Stomach smooth muscle (tissue), 2 donors: ENCODE measurements at regions not wholly inside any gene's neighbourhood (a gene's known extent, or its start where the extent isn't known, plus 50 kb on each side); places are given as distances from the start of the nearest gene placed in this dataset.

ENCODE experiments used
- H3K27ac ChIP-seq: one replicate; pipeline ENCODE4 v1.7.0; 2013; ENCODE audit warnings: mild to moderate bottlenecking, low read length, inconsistent platforms
- H3K27me3 ChIP-seq, 2 donors: one replicate each; pipeline ENCODE4 v1.7.0; 2013; ENCODE audit warnings: low read length in 2 of 2; ENCODE audit not compliant: insufficient read depth in 2 of 2, control insufficient read depth in 1 of 2
- H3K36me3 ChIP-seq, 2 donors: one replicate each; pipeline ENCODE4 v1.7.0; 2013; ENCODE audit warnings: low read length in 2 of 2; ENCODE audit not compliant: control insufficient read depth in 2 of 2, insufficient read depth in 2 of 2
- H3K4me1 ChIP-seq: one replicate; pipeline ENCODE4 v1.7.0; 2013; ENCODE audit warnings: low read length; ENCODE audit not compliant: control insufficient read depth, insufficient read depth
- H3K4me3 ChIP-seq, 2 donors: one replicate each; pipeline ENCODE4 v1.7.0; 2013; ENCODE audit warnings: low read length in 2 of 2
- H3K9ac ChIP-seq, 2 donors: one replicate each; pipeline ENCODE4 v1.7.0; 2013; ENCODE audit warnings: low read length in 2 of 2, mild to moderate bottlenecking in 1 of 2
- H3K9me3 ChIP-seq, 2 donors: one replicate each; pipeline ENCODE4 v1.7.0; 2013; ENCODE audit warnings: low read length in 2 of 2; ENCODE audit not compliant: control insufficient read depth in 2 of 2
- donor health status: healthy.
- donor health status: Pancreatic carcinoma.

- H3K27ac ChIP-seq, result no peak overlapping the region
- H3K27me3 ChIP-seq, result no peaks in the 10 kb centered on the region
- H3K4me1 ChIP-seq, result peaks cover 3% of the 10 kb centered on the region
- H3K9me3 ChIP-seq, result no peaks in the 10 kb centered on the region
- no peaks in the 10 kb centered on the region for H3K36me3 ChIP-seq
- no peak overlapping the region for H3K9ac ChIP-seq
- no peak overlapping the region for H3K4me3 ChIP-seq
Measured at GRCh38 chr1:112040891-112041740, 51.6 kb upstream of the KCND3 start.

GRCh38 chr1:112043901-112044300 lies 54.4 kb upstream of the KCND3 start:
- H3K27me3 ChIP-seq, result no peaks in the 10 kb centered on the region
- no peaks in the 10 kb centered on the region for H3K9me3 ChIP-seq
- peaks cover 3% of the 10 kb centered on the region for H3K4me1 ChIP-seq
- no peak overlapping the region for H3K27ac ChIP-seq
- no peak overlapping the region for H3K4me3 ChIP-seq
- H3K9ac ChIP-seq, result no peak overlapping the region
- H3K36me3 ChIP-seq, result no peaks in the 10 kb centered on the region

- Histone ChIP-seq H3K4me1 (peaks cover 3% of the 10 kb centered on the region), H3K36me3 (no peaks in the 10 kb centered on the region), H3K9ac (no peak overlapping the region), H3K4me3 (no peak overlapping the region), H3K9me3 (no peaks in the 10 kb centered on the region), H3K27me3 (no peaks in the 10 kb centered on the region), H3K27ac (no peak overlapping the region)
Measured at GRCh38 chr1:112044745-112045144, 55.3 kb upstream of the KCND3 start.

GRCh38 chr1:112046630-112047029 lies 57.2 kb upstream of the KCND3 start:
- Histone ChIP-seq H3K27me3 (no peaks in the 10 kb centered on the region), H3K4me1 (no peaks in the 10 kb centered on the region), H3K36me3 (no peaks in the 10 kb centered on the region), H3K27ac (no peak overlapping the region), H3K9me3 (no peaks in the 10 kb centered on the region), H3K9ac (no peak overlapping the region), H3K4me3 (no peak overlapping the region)

GRCh38 chr1:112048421-112048820 lies 59.0 kb upstream of the KCND3 start:
- Histone ChIP-seq H3K27ac (no peak overlapping the region), H3K9me3 (no peaks in the 10 kb centered on the region), H3K4me3 (no peak overlapping the region), H3K27me3 (no peaks in the 10 kb centered on the region), H3K4me1 (no peaks in the 10 kb centered on the region), H3K36me3 (no peaks in the 10 kb centered on the region), H3K9ac (no peak overlapping the region)

- Histone ChIP-seq H3K9me3 (no peaks in the 10 kb centered on the region), H3K36me3 (no peaks in the 10 kb centered on the region), H3K27me3 (no peaks in the 10 kb centered on the region), H3K27ac (no peak overlapping the region), H3K9ac (no peak overlapping the region), H3K4me1 (no peaks in the 10 kb centered on the region), H3K4me3 (no peak overlapping the region)
Measured at GRCh38 chr1:112054510-112054909, 65.0 kb upstream of the KCND3 start.

- Histone ChIP-seq H3K27ac (no peak overlapping the region), H3K4me3 (no peak overlapping the region), H3K36me3 (no peaks in the 10 kb centered on the region), H3K4me1 (no peaks in the 10 kb centered on the region), H3K9ac (no peak overlapping the region), H3K27me3 (no peaks in the 10 kb centered on the region), H3K9me3 (no peaks in the 10 kb centered on the region)
Measured at GRCh38 chr1:112056354-112056753, 66.9 kb upstream of the KCND3 start.

- H3K9me3 ChIP-seq, result no peaks in the 10 kb centered on the region
- H3K27me3 ChIP-seq, result no peaks in the 10 kb centered on the region
- H3K4me1 ChIP-seq, result no peaks in the 10 kb centered on the region
- H3K4me3 ChIP-seq, result no peak overlapping the region
- H3K27ac ChIP-seq, result no peak overlapping the region
- H3K9ac ChIP-seq, result no peak overlapping the region
- no peaks in the 10 kb centered on the region for H3K36me3 ChIP-seq
Measured at GRCh38 chr1:112057736-112058135, 68.3 kb upstream of the KCND3 start.

- Histone ChIP-seq H3K9me3 (no peaks in the 10 kb centered on the region), H3K4me3 (no peak overlapping the region), H3K36me3 (no peaks in the 10 kb centered on the region), H3K4me1 (no peaks in the 10 kb centered on the region), H3K9ac (no peak overlapping the region), H3K27me3 (no peaks in the 10 kb centered on the region), H3K27ac (no peak overlapping the region)
Measured at GRCh38 chr1:112058815-112059450, 69.5 kb upstream of the KCND3 start.

- Histone ChIP-seq H3K27me3 (no peaks in the 10 kb centered on the region), H3K9ac (no peak overlapping the region), H3K4me1 (no peaks in the 10 kb centered on the region), H3K9me3 (no peaks in the 10 kb centered on the region), H3K27ac (no peak overlapping the region), H3K36me3 (no peaks in the 10 kb centered on the region), H3K4me3 (no peak overlapping the region)
Measured at GRCh38 chr1:112059679-112060078, 70.2 kb upstream of the KCND3 start.

- Histone ChIP-seq H3K4me1 (no peaks in the 10 kb centered on the region), H3K4me3 (no peak overlapping the region), H3K9ac (no peak overlapping the region), H3K9me3 (no peaks in the 10 kb centered on the region), H3K27ac (no peak overlapping the region), H3K36me3 (no peaks in the 10 kb centered on the region), H3K27me3 (no peaks in the 10 kb centered on the region)
Measured at GRCh38 chr1:112060261-112060660, 70.8 kb upstream of the KCND3 start.
